ENCODE measurements at regions not wholly inside any gene's neighbourhood (a gene's known extent, or its start where the extent isn't known, plus 50 kb on each side); places are given as distances from the start of the nearest gene placed in this dataset.
A peak's percentile ranks its signal among the peaks of the same experiment; 100 is the strongest.
"Not testable (repeated sequence)": the region's sequence is repeated elsewhere in the genome, so short reads cannot be mapped to it uniquely, and the experiment has no call there.

DNA sequence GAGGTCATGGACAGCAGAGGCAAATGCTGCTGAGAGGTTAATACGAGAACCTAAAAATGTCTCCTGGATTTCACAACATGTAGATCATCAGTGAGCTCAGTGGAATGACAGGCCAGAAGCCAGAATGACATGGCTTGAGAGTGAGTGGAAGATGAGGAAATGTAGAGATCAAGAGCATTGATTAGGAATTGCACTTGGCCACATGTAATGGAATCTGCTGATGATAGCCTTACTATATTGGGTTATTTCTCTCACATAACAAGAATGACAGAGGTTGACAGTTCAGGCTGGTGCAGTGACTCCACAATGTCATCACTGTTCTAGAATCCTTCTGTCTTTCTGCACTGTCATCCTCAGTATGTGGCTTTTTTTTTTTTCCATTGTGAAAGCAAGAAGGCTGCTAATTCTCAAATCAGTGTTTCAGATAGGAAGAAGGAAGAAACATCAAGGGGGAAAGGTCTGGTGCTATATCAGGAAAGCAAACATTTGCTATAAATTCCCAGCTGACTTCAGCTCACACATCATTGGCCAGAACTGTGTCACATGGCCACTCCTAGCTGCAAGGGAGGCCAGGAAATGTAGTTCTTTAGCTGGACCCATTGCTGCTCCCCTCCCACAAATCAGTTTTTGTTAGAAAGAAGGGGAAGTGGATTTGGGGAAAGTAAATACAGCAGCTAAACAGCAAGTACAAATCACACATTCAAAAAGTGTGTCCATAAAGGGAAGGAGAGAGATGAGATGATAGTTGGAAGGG, 127.2 kb downstream of the FAM161A start:
- intact Hi-C loops (cut with DNase I): no loop called here
- DNase-seq (ENCODE audit: low spot score) (no peak), ATAC-seq (no peak)

DNA sequence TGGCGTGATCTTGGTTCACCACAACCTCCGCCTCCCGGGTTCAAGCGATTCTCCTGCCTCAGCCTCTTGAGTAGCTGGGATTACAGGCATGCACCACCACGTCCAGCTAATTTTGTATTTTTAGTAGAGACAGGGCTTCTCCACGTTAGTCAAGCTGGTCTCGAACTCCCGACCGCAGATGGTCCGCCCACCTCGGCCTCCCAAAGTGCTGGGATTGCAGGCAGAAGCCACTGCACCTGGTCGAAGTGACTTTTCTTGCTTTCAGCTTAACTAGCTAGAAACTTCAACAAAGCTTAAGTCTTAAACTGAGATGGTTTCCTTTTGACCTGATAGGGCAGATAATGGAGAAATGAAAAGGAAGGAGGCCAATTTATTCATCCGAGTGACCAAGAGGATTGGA, 130.5 kb downstream of the FAM161A start:
- intact Hi-C loops (cut with DNase I); ATAC-seq; DNase-seq (ENCODE audit: low spot score): not testable (repeated sequence)

DNA sequence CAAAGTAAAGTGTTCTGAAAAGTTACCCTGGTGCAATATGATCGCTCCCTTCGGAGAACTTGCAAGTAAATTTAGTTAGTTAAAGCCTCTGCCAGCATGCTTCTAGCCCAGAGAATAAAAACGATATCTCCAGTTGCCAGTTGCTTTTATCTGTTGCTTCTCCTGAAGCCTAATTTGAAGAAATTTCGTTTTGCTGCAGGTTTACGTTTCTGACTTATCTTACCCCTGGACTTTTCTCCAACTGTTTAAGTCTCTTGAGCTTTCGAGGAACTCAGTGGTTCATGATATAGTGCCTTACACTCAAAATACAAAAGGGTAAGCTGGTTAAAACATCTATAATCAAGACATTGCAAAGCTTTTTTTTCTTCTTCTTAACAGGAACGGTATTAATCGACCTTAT, 131.1 kb downstream of the FAM161A start:
- ATAC-seq (no peak), DNase-seq (ENCODE audit: low spot score) (no peak)
- intact Hi-C loops (cut with DNase I): no loop called here

DNA sequence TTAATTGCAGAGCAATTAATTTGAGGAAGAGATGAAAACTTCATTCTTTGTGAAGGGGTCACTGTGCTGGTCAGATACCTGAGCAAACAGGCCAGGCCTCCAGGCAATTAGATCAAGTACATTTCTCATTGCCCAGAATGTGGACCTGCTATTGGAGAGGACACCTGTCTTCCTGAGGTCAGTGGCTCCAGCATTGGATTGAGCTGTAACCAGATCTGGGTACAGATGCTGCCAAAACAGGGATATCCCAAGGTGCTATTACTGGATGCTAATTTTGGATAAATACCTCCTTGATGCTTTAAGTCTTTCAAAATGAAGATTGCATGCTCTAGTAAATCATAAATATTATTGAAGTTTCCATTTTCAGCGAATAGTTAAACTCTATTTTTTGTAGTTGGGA, 131.5 kb downstream of the FAM161A start:
- ATAC-seq: no peak
- no peak for DNase-seq (ENCODE audit: low spot score)
- intact Hi-C loops (cut with DNase I): no loop called here

DNA sequence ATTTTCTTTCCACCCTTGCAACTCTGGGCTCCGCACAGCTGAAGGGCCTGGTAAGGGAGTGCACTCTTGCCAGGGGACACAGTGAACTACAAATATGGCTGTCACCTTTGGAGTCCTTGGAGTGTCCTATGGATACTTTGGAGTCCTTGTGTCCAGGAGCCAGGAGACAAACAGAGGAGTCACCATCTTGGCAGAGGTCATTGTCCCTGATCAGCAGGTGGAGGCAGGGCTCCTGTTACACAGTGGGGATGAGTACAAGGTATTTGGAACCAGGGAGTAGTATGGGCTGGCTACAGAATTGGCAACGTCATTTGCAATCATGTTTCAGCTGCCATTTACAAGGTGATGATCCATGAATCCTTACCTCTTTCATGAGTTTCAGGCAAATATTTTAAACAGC, 132.5 kb downstream of the FAM161A start:
- intact Hi-C loops (cut with DNase I): loop anchor here (2.0 kb wide), 1 partner anchor 63 kb away; no protein-coding TSS in a partner anchor
- DNase-seq (ENCODE audit: low spot score): no peak
- ATAC-seq: no peak

DNA sequence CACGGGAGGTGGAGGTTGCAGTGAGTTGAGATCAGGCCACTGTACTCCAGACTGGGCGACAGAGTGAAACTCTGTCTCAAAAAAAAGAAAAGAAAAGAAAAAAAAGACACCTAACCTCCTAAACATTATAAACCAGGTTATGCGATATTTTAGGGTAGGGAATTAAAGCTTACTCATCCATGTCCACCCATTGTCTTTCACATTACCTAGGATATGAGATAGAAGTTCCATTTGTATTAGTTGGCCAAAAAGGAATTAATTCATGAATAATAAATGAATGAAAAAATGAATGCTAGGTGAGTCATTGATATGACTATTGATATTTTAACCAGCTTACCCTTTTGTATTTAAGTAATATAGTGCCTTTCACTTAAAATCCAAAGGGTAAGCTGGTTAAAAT, 132.9 kb downstream of the FAM161A start:
- intact Hi-C loops (cut with DNase I): loop anchor here (2.0 kb wide), 1 partner anchor 62 kb away; no protein-coding TSS in a partner anchor
- DNase-seq (ENCODE audit: low spot score): no peak
- no peak for ATAC-seq

DNA sequence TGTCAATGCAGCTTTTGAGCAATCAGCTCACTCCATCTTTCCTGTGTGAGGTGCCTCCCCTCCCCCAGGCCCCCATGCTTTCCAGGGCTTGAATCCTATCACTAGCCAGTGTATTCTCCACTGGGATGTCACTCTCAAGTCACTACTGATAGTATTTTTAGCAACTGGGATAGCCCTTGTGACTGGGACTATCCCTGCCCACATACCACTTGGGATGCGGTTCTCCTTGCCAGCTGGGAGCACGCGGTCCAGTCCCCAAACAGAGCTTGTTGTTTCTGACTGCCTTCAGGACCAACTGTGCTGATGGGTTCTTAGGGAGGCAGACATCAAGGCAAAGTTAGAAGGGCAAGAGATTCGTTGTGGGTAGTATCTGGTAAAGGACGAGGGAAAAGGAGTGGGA, 134.9 kb downstream of the FAM161A start:
- no peak for ATAC-seq
- intact Hi-C loops (cut with DNase I): no loop called here
- DNase-seq (ENCODE audit: low spot score): no peak

DNA sequence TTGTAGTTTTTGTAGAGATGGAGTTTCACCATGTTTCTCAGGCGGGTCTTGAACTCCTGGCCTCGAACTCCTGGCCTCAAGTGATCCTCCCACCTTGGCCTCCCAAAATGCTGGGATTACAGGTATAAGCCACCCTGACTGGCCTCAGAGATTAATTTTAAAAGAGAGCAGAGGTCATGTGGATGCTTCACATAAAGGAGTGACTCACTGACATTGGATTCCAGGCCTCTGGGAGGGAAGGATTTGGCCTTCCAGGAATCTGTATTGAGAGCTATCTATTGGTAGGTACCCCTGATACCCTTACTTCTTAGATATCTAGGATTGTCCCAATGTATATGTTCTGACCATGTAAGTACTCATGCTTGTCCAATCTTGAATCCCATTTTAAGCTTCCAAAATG, 138.4 kb downstream of the FAM161A start:
- ATAC-seq (no peak), DNase-seq (ENCODE audit: low spot score) (no peak)
- intact Hi-C loops (cut with DNase I): no loop called here

DNA sequence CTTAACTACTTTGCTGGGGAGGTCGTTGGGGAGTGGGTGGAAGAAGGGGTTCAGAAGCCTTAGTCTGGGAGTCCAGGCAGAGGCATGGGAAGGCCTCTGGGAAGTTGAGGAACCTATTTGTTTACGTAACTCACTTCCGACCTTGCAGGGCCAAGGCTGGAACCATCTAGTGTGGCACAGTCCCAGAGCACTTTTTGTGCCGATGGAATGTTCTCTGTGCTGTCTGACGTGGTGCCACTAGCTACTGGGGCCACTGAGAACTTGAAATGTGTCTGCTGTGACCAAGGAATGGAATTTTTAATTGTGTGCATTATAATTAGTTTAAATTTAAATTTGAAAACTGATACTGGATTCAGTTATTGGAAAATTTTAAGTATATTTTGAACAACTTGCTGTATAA, 139.7 kb downstream of the FAM161A start:
- intact Hi-C loops (cut with DNase I): no loop called here
- ATAC-seq (no peak), DNase-seq (ENCODE audit: low spot score) (no peak)

DNA sequence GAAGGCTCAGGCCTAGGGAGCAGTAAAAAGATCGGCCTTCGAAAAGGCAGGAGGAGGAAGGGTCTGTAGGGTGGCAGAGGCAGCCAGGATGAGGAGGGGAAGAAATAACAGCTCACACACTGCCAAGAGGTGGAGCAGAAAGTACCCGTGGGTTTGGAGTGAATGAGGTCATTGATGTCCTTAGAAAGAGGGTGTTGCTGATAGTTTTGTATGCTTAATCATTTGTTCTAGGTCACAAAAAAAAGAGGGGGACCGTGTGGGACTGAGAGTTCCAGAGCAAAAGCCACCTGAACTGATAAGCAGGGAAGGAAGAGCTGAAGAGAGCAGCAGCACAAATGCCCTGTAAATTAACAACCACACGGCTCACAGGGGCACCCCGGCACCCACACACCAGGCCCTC, 140.4 kb downstream of the FAM161A start:
- intact Hi-C loops (cut with DNase I): no loop called here
- DNase-seq (ENCODE audit: low spot score) (no peak), ATAC-seq (no peak)

DNA sequence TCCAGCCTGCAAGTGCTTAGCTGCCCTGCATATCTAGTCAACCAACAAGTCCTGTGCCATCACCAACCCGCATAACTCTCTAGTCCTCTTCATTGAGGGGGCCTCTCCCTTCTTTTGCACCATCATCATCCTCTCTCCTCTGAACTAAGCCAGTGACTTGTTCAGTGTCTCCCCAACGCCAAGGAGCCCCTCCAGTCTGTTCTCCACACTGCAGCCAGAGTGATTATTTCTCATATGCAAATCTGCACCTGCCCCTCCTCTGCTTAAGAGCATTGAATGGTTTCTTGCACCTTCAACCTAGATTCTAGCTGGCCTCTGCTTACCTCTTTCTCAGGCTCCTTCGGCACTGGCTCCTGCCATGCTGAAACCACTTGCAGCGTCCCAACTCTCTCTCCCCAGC, 141.8 kb downstream of the FAM161A start:
- no peak for ATAC-seq

DNA sequence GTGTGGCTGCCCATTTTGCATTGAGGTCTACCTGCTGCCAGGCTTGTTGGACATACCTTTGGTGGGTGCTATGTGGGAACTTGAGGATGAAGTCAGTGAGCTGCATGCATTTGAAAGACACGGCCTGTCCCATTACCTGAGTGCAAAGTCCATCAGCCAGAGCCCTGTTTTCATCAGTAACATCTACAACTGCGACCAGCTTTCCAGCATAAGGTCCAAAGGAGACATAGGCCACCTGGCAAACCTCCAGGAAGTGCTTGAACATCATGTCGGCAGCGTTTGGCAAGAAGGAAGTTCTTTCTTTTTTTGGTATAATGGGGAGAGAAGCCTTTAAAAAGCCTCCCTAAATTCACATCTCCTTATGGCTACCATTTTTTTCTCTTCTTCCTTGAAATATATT, 143.1 kb downstream of the FAM161A start:
- DNase-seq (ENCODE audit: low spot score): no peak
- intact Hi-C loops (cut with DNase I): no loop called here
- no peak for ATAC-seq

More for the DNA sequence above, 141.8 kb downstream of the FAM161A start:
- DNase-seq (ENCODE audit: low spot score): no peak
- intact Hi-C loops (cut with DNase I): no loop called here

DNA sequence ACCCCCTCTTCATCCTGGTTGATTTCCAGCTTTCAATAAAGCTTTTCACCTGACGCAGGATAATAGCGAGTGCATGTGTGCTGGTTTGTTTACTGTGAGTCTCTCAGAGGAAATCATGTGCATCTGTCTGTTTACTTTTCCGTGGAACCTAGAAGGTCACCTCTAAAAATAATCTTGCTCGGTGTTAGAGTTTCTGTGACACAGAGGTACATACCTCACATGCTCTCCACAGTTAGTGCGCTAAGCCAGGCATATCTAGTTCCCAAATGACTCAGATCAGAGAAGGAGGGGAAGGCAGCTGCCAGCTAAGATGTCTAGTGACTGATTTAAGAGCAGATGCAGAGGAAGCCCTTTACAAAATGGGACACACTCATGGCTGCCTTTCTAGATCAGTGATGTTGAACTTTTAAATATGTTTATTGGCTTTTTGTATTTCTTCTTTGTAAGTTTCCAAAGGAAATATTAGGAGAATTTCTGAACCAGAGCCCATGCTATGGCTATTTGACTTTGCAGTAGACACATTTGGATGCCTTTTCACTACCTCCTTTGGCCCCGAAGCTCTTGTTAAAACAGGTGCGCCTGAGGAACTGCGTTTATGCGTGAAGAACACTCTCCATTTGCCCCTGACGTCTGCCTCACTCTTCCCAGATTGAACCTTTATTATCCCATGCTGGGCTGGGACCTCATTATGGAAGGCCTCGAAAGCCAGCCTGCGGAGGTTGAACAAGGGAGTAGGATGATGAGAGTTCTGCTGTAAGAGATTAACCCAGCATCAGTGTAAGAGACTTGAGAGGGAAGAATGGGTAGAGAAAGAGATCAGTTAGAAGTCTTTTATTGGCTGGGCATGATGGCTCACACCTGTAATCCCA, 145.6 kb downstream of the FAM161A start:
- DNase-seq (ENCODE audit: low spot score) (no peak), ATAC-seq (no peak)
- intact Hi-C loops (cut with DNase I): no loop called here

DNA sequence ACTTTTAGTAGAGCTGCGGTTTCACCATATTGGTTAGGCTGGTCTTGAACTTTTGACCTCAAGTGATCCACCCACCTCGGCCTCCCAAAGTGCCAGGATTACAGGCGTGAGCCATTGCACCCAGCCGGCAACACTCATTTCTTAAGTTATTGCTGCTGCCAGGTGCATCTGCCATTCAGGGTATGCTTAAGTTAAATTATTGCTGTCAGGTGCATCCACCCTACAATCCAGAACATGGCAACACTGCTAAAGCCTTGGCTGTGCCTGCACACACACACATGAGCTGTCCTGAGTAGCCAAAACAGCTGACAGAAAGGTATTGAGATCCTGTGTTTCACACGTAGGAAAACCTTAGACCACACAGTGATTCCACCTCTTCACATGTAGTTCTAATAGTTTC, 148.2 kb downstream of the FAM161A start:
- DNase-seq (ENCODE audit: low spot score) (no peak), ATAC-seq (no peak)
- intact Hi-C loops (cut with DNase I): no loop called here

DNA sequence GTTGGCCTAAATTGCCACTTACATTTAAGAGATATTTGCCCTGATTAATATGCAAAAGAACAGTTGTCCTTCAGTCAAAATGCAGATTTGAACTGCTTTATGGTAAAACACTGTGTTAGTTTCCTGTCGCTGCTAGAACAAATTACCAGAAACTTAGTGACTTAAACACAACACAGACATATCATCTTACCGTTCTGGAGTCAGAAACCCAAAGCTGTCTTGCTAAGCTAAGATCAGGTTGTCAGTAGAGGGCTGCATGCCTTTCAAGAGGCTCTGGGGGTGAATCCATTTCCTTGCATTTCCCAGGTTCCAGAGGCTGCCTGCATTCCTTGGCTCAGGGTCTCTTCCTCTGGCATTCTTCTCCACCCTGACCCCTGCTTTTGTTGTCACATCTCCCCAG, 149.5 kb downstream of the FAM161A start:
- intact Hi-C loops (cut with DNase I): no loop called here
- no peak for DNase-seq (ENCODE audit: low spot score)
- ATAC-seq: no peak

DNA sequence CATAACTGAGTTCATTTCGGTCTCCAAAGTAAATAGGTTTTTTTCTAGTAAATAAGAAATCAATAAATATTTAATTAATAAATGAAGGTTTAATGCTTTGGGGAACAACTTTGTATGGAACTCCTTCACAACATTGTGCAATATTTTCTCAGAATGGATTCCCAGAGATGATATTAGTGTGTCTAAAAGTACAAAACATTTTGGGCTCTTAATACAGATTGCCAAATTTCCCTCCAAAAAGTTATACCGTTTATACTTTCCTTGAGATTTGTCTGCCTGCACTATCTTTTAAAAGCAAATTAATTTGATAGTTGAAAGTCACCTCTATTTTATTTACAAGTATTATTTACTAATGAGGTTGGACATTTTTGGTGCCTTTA, 151.8 kb downstream of the FAM161A start:
- DNase-seq (ENCODE audit: low spot score) (no peak), ATAC-seq (peak; percentile 91)
- intact Hi-C loops (cut with DNase I): no loop called here

DNA sequence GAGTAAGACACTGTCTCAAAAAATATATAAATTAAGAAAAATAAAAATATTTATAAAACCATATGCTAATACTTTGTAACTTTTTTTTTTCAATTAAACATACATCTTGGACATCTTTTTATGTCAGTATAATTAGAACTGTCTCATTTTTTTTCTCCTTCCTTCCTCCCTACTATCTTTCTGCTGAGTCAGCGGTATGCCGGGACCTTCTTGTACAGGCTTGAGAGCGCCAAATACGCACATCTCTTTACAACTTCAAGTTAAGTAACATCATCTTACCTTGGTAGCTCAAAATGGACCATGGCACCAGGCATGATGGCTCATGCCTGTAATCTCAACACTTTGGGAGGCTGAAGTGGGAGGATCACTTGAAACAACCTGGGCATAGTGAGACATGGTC, 153.4 kb downstream of the FAM161A start:
- intact Hi-C loops (cut with DNase I): no loop called here
- DNase-seq (ENCODE audit: low spot score) (no peak), ATAC-seq (no peak)

DNA sequence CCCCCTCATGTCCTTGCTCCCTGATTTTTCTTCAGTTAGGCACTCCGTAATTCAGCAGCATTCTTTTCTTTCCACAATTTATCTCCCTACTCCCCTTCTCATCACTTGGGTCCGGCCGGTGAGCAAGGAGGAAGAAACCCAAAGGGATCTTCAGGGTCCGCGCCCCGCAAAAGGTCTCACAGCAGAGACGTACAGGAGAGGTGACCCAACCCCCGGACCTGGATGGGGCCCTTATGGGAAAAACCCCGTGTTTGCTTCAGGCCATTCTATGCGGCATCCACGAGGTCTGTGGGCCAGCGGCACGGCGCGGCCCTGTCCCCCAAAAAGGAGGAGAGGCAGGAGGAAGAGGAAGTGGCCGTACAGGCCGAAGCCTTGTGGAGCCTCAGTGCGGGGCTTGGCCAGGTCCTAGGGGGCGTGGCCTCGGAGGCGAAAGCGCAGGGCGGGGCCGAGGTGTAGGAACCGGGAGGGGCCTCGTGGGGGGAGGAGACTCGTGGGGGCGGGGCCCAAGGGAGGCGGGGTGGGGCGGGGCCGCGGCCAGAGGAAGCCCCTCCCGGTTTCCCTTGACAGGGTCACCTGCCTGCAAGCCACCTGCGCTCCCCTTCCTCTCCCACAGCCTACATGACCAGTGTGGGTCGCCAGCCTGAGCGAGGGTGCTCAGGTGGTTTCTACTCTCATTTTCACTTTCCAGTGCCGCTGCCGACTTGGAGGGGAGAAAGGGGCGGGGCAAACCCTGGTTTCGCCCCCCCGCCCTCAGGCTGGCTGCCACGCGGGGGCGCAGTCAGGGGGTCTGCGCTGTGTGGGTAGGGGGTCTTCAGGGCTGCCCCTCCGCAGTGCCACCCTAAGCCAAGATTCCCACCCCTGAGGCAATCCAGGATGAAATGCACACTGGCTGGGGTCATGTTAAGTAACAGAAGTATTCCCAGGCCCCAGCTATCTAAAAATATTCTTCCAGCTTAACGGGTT, 156.4 kb upstream of the XPO1 start:
- ATAC-seq: peak; percentile 100
- peak; percentile 98 for DNase-seq (ENCODE audit: low spot score)
- intact Hi-C loops (cut with DNase I): no loop called here

DNA sequence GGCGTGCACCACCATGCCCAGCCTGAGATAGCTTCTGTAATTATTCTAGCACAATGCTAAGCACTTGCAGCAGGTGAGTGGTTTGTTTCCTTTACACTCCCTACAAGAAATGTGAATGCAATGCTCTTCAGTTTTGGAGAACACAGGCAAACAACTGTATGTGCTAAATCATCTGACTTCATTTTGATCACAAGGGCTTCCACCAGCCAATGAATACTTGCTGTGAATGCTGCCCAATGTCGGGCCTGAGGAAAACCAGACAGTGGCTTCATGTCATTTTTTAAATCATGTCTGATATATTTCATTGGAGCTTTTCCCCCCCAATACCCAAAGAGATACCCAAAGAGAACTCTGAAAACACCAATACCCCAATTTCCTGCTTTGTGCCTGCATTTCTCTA, 155.6 kb upstream of the XPO1 start:
- intact Hi-C loops (cut with DNase I): no loop called here
- ATAC-seq (no peak), DNase-seq (ENCODE audit: low spot score) (no peak)
